GM18868 (cell line): ENCODE measurements at regions not wholly inside any gene's neighbourhood (a gene's known extent, or its start where the extent isn't known, plus 50 kb on each side); places are given as distances from the start of the nearest gene placed in this dataset.
"Not testable (repeated sequence)": the region's sequence is repeated elsewhere in the genome, so short reads cannot be mapped to it uniquely, and the experiment has no call there.

ENCODE experiments used
- ATAC-seq: cut with Tn5 transposase; IDR thresholded peaks from one replicate; pipeline ENCODE4 v1.9.1; 2021; ENCODE audit warnings: mild to moderate bottlenecking, moderate library complexity; ENCODE audit not compliant: unreplicated experiment

DNA sequence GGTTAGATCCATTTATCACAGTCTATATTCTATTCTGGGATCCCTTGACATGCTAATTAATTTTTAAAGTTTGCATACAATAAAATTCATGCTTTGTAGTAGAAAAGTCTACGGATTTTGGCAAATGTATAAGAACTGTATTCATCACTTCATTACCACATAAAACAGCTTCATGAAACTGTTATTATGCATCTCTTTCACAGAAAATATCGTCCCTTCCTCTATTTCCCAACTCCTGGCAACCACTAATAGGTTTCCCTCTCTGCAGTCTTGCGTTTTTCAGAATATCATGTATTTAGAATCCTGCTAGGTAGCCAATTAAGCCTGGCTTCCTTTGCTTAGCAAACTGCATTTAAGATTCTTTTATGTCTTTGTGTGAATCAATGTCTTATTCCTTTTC is 441.3 kb upstream of the RGS17 start:
- ATAC-seq = no peak

GRCh38 chr6:153568628-153569027 is 437.5 kb upstream of the RGS17 start:
- ATAC-seq = no peak

GRCh38 chr6:153564803-153565202 is 433.7 kb upstream of the RGS17 start:
- ATAC-seq = no peak

DNA sequence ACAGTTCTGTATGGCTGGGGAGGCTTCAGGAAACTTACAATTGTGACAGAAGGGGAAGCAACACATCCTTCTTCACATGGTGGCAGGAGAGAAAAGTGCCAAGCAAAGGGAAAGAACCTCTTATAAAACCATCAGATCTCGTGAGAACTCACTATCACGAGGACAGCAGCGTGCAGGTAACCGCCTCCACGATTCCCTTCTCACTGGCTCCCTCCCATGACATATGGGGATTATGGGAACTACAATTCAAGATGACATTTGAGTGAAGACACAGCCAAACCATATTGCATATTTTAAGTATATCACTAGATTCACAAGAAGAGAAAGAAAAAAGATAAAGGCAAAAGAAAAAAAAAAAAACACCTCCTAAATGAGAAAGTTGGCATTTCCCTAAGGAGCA is 431.9 kb upstream of the RGS17 start:
- no peak for ATAC-seq

- peak; percentile 46 for ATAC-seq
These were observed 422.5 kb upstream of the RGS17 start for GRCh38 chr6:153553627-153554026.

- no peak for ATAC-seq
These were observed 408.5 kb upstream of the RGS17 start for GRCh38 chr6:153539602-153540001.

- ATAC-seq = no peak
These were observed 407.4 kb upstream of the RGS17 start for GRCh38 chr6:153538491-153538890.

GRCh38 chr6:153537422-153537821 is 406.3 kb upstream of the RGS17 start:
- ATAC-seq = no peak

GRCh38 chr6:153526479-153526878 is 395.4 kb upstream of the RGS17 start:
- no peak for ATAC-seq

GRCh38 chr6:153525998-153526397 is 394.9 kb upstream of the RGS17 start:
- ATAC-seq = no peak

- no peak for ATAC-seq
These were observed 392.3 kb upstream of the RGS17 start for GRCh38 chr6:153523390-153523789.

GRCh38 chr6:153511896-153512496 is 380.9 kb upstream of the RGS17 start:
- ATAC-seq = peak; percentile 94

DNA sequence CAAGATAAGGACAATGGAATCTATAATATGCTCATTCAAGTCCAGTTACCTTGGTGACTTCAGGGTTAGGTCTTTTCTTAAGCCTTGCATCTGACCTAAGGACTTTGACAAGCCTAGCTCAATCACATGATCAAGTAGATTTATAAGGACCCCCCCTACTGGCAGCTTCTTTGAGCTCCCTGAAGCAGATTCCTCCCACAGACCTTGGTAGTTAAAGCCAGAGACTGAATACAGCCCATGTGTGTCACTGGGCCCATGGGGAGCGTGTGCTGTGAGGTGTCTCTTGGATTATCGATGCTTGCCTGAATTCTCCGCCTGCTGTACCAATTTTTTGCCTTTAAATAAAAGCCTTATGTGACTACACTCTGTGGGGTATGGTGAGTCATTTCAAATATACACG is 372.7 kb upstream of the RGS17 start:
- ATAC-seq = peak; percentile 79

DNA sequence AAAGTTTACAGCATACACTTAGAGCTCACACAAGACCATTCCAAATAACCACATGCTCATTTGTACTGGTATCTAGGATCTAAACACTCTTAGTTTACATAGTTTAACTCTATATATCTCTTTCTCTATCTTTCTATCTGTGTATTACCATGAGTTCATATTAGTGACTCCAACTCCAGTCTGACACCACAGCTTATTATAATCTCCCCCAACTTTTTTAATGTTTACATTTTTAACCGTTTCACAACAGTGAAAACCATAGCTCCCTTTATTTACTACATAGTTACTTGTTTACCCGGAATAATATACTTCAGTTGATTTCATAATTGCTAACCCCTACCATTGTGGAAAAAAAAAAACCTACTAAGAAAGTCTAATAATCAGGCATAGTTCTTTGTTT is 362.4 kb upstream of the RGS17 start:
- ATAC-seq = no peak

- no peak for ATAC-seq
These were observed 358.4 kb upstream of the RGS17 start for GRCh38 chr6:153489479-153489878.

GRCh38 chr6:153488267-153488666 is 357.2 kb upstream of the RGS17 start:
- ATAC-seq = no peak

DNA sequence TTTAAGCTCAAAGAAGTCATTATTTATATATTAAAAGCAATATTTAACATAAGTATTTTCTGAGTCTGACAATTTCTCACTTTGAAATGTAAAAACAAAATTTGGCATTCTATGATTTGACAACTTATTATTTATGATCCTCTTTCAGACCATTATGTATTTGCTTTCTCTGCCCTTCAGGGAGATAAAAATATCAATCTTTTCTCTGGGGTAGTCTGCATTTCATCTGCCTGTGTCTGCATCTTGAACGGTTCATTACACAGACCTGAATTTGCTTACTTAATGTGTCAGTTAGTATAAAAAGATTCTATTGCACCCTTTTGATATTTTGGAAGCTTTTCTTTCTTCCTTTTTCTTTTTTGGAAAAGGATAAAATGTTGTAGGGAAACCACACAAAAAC is 354.0 kb upstream of the RGS17 start:
- no peak for ATAC-seq

GRCh38 chr6:153484056-153484455 is 353.0 kb upstream of the RGS17 start:
- ATAC-seq = no peak

DNA sequence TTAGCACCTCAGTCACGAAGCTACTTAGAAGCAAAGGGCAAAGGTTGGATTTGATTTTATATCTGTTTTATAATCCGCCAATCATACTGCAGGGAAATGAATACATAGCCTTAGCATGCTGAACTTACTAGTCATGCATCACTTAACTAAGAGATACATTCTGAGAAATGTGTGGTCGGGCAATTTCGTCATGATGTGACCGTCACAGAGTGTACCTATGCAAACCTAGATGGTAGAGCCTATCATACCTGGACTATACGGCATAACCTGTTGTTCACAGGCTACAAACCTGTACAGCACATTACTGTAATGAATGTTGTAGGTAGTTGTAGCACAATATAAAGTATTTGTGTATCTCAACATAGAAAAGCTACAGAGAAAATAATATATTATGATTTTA is 345.2 kb upstream of the RGS17 start:
- peak; percentile 69 for ATAC-seq

GRCh38 chr6:153465050-153465449 is 334.0 kb upstream of the RGS17 start:
- no peak for ATAC-seq

DNA sequence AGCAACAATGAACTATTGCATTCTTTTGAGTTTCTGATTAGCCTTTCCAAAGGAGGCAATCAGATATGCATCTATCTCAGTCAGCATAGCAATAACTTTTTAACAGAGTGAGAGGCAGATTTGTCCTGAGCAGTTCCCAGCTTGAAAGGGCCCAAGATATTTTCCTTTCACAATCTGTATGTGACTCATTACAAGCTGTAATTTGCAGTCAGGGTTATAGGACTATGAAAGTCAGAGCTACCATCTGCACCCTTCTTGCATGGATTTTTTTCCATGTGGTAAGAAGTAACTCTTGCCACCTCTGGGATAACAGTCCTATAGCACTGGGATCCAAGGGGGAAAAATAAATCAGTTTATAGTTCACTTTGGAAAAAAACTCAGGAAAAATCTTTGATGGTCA is 318.2 kb upstream of the RGS17 start:
- ATAC-seq = no peak

GRCh38 chr6:153442749-153443148 is 311.7 kb upstream of the RGS17 start:
- ATAC-seq = not testable (repeated sequence)

DNA sequence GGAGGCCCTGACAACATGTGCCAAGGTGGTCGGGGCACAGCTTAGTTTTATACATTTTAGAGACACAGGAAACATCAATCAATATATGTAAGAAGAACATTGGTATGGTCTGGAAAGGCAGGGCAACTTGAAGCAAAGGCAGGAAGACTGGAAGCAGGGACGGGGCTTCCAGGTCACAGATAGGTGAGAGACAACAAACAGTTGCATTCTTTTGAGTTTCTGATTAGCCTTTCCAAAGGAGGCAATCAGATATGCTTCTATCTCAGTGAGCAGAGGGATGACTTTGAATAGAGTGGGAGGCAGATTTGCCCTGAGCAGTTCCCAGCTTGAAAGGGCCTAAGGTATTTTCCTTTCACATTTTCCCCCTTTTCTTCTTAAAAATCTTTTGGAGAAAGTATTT is 311.0 kb upstream of the RGS17 start:
- no peak for ATAC-seq
